ENCODE measurements at regions not wholly inside any gene's neighbourhood (a gene's known extent, or its start where the extent isn't known, plus 50 kb on each side); places are given as distances from the start of the nearest gene placed in this dataset.

GRCh38 chr13:39217471-39217870 lies 179.2 kb downstream of the NHLRC3 start:
- no peaks in the 10 kb centered on the region for H4K20me1 ChIP-seq (replicated peaks; ENCODE audit: control insufficient read depth, insufficient read depth, low read length)
- POLR2A ChIA-PET: no interaction called here
- no peak overlapping the region for H3K27ac ChIP-seq (ENCODE audit: extremely low read depth, low read depth, low read length)
- no peak overlapping the region for H2AFZ ChIP-seq (ENCODE audit: low read depth, low read length)
- CTCF ChIA-PET (ENCODE audit: low intra/inter-chr PET ratio): no interaction called here
- H3K79me2 ChIP-seq (ENCODE audit: control insufficient read depth, insufficient read depth, low read length): no peaks in the 10 kb centered on the region
- H3K9ac ChIP-seq (ENCODE audit: insufficient read depth in 1 of 2, low read depth in 2 of 2, low read length in 2 of 2): no peak overlapping the region
- TF ChIP-seq LCOR (CRISPR knock-in tag; IDR thresholded peaks at IDR 0.05): no peak
- TF ChIP-seq HBP1 (CRISPR knock-in tag; IDR thresholded peaks at IDR 0.05): no peak
- no peak for TF ChIP-seq SMARCE1 (IDR thresholded peaks at IDR 0.05)
- TF ChIP-seq ZNF511 (CRISPR knock-in tag; IDR thresholded peaks at IDR 0.05): no peak
- no peak for TF ChIP-seq ZFP91 (CRISPR knock-in tag; IDR thresholded peaks at IDR 0.05)
- no peak for TF ChIP-seq CREB3L1 (IDR thresholded peaks at IDR 0.05; ENCODE audit: borderline replicate concordance, low read depth)
- TF ChIP-seq ZBTB5 (IDR thresholded peaks at IDR 0.05): no peak
- FAIRE-seq (no peak), DNase-seq (ENCODE audit: extremely low read depth in 1 of 4, low spot score in 3 of 4) (no peak), ATAC-seq (no peak)
- in situ Hi-C loops (cut with MboI): no loop called here
- H3K4me2 ChIP-seq (ENCODE audit: insufficient read depth, low read length): no peak overlapping the region
- no peak overlapping the region for H3K4me3 ChIP-seq
- no peaks in the 10 kb centered on the region for H3K9me1 ChIP-seq (ENCODE audit: control insufficient read depth, insufficient read depth, low read length)
- no peaks in the 10 kb centered on the region for H3K4me1 ChIP-seq (replicated peaks in 1 of 2; ENCODE audit: control insufficient read depth in 2 of 2, insufficient read depth in 2 of 2, low read length in 2 of 2)
- no peaks in the 10 kb centered on the region for H3K9me3 ChIP-seq (replicated peaks; ENCODE audit: control insufficient read depth, insufficient read depth, low read depth, low read length)
- intact Hi-C loops (cut with micrococcal nuclease): no loop called here
- BruUV-seq (replicated peaks): no TSS peak
- no peaks in the 10 kb centered on the region for H3K27me3 ChIP-seq (ENCODE audit: control insufficient read depth in 2 of 2, insufficient read depth in 2 of 2, low read length in 2 of 2)
- 0% methylated on average over 3 of the region's 3 CpGs for WGBS (ENCODE audit: insufficient coverage, low coverage, missing lambda C conversion rate)
- no peaks in the 10 kb centered on the region for H3K36me3 ChIP-seq (ENCODE audit: control insufficient read depth, insufficient read depth, low read length)
